ENCODE measurements at regions not wholly inside any gene's neighbourhood (a gene's known extent, or its start where the extent isn't known, plus 50 kb on each side); places are given as distances from the start of the nearest gene placed in this dataset.

GRCh38 chr6:165893431-165893830 is 230.4 kb upstream of the PDE10A start:
- TF ChIP-seq MAFK (IDR thresholded peaks at IDR 0.05; ENCODE audit: low read depth, low read length) (no peak), CTCF (conservative IDR thresholded peaks at IDR 0.05; ENCODE audit: low read depth, low read length) (no peak), POLR2A (IDR thresholded peaks at IDR 0.05; ENCODE audit: low read depth, low read length) (no peak), RCOR1 (IDR thresholded peaks at IDR 0.05; ENCODE audit: insufficient replicate concordance, low read length) (no peak), MXI1 (IDR thresholded peaks at IDR 0.05; ENCODE audit: borderline replicate concordance, low read depth, low read length) (no peak), MAZ (IDR thresholded peaks at IDR 0.05; ENCODE audit: borderline replicate concordance, low read depth, low read length) (no peak), RAD21 (IDR thresholded peaks at IDR 0.05; ENCODE audit: low read length) (no peak), ELK1 (IDR thresholded peaks at IDR 0.05; ENCODE audit: borderline replicate concordance, low read depth, low read length) (no peak), CEBPB (IDR thresholded peaks at IDR 0.05; ENCODE audit: low read depth, low read length) (no peak), RFX5 (IDR thresholded peaks at IDR 0.05; ENCODE audit: low read depth, low read length) (no peak), CHD1 (IDR thresholded peaks at IDR 0.05; ENCODE audit: low read depth, low read length) (no peak), USF2 (IDR thresholded peaks at IDR 0.05; ENCODE audit: low read depth, low read length) (no peak), BHLHE40 (IDR thresholded peaks at IDR 0.05; ENCODE audit: low read depth, low read length) (no peak)
